NCI-H146 treated with DMSO at 0.1 percent for 48 hours (cell line): ENCODE measurements at regions not wholly inside any gene's neighbourhood (a gene's known extent, or its start where the extent isn't known, plus 50 kb on each side); places are given as distances from the start of the nearest gene placed in this dataset.
"Not testable (repeated sequence)": the region's sequence is repeated elsewhere in the genome, so short reads cannot be mapped to it uniquely, and the experiment has no call there.

Source experiments
- DNase-seq: peaks from one replicate; lab custom pipeline; 2025; ENCODE audit not compliant: unreplicated experiment; lab: John Stamatoyannopoulos, UW

DNA sequence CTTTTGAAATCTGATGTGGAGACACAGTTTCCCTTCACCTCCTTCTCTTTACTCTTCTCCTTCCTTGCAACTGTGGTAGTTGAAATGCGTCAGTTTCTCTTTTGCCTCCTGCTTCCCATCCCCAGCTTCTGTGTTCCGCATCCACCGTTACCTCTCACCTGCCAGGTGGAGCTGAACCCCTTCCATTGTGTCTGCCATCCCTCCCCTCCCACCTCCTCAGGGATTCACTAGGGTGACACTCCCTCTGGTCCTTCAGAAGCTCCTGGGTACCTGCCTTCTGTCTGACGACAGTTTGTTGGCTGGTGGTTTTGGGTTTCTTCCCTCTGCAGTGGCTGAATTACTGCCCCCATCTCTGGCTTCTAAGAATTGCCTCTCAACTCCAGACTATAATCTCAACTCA lies 132.1 kb downstream of the SLC24A2 start:
- no peak for DNase-seq

GRCh38 chr9:19651681-19652080 lies 137.2 kb downstream of the SLC24A2 start:
- DNase-seq: no peak

DNA sequence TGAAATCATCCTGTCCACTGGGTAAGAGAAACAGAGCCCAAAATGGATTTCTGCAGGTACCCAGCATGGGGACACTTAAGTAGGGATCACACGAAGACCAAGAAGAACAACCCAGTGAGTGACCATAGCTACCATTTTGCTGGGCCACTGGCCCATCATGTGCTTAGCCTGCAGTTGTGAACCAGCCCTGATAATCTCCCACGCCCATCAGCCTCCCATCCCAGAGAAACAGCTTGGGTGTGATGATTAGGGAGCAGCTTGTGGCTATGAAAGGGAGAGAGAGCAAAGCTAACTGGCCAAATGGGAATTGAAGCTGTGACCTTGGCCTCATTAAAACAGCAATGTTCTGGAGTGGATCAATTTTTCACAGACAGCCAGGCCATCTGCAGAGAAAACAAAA lies 138.5 kb downstream of the SLC24A2 start:
- no peak for DNase-seq

DNA sequence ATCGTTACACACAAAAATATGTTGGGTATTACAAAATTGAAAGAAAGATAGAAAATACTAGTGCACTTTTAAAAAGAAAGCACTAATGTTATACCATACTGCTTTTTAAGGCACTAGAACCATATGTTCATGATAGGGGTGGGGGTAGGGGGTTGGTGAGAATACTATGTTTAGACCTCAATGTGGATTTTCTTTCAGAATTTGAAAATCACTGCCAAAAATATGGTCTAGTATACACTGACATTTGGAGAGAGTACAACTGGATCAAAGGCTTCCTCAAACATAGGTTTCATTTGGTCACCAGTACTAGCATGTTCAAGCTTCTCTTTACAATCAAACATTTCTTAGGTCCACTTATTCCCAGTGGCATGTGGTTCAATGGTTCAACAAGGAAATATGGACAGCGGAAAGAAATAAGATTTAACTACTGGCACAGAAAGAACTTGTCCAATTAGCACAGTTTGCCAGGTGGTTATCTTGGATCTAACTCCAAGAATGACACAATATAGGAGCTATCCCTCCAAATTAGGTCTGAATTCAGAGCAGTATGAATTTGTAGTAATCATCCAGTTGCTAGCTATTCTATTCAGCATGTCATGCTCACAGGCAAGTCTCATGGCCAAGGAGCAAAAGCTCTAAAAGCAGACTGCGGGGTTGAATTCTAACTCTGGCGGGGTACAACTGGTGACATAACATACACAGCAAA lies 139.3 kb downstream of the SLC24A2 start:
- no peak for DNase-seq

GRCh38 chr9:19648672-19649071 lies 140.2 kb downstream of the SLC24A2 start:
- no peak for DNase-seq

DNA sequence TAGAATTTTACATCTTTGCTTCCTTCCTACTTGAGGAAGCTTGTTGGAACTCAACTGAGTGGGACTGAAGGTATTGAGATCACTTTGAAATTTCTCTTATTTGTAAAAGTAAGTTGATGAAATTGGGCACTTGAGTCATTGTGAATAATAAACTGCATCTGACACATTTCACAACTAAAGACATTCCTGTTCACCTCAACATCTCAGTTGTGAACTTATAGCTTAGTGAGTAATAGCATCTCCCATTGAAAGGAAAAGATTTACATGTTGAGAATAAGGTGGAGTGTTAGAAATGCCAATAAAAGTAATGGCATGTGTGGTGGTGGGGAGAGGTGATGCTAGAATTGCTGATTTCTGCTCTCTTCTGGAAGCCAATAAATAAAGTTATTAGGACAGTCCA lies 145.0 kb downstream of the SLC24A2 start:
- DNase-seq: no peak

GRCh38 chr9:19642256-19642655 lies 146.6 kb downstream of the SLC24A2 start:
- peak; percentile 73 for DNase-seq

DNA sequence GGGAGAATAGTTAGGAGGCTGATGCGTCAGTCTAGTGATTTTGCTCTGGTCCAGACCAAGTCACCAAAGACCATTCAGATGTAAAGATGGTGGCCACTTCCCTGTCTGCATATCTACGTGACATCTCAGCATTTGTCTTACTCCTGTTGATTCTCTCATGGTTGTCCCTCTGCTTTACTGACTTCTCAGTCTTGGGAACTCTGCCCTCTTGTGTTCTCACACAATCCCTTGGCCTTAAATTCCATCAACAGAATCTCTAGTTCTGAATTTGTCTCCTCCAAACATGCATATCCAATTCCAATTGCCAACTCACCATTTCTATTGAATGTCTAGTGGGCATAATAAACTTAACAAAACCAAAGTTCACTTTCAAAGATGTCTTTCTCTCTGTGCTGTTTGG lies 147.8 kb downstream of the SLC24A2 start:
- DNase-seq: peak; percentile 21

- DNase-seq: no peak
These were observed 148.8 kb downstream of the SLC24A2 start for GRCh38 chr9:19640014-19640413.

GRCh38 chr9:19637084-19637483 lies 151.8 kb downstream of the SLC24A2 start:
- DNase-seq: no peak

DNA sequence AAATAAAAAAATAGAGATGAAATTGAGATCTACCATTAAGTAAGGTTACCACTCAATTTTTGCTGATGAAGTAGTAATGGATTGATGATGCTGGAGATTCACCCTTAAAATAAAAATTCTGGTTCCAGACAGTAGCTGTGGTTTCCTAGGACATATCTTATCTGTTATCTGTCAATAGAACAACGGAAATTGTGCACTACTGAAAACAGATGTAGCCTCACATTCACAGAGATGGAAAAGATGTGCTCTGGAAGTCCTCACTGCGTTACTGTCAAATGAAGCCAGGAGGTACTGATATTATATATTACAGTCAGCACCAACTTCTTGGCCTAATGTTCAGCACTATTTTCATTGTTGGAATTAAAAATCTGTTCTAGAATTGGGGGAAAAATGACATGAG lies 154.0 kb downstream of the SLC24A2 start:
- DNase-seq: no peak

DNA sequence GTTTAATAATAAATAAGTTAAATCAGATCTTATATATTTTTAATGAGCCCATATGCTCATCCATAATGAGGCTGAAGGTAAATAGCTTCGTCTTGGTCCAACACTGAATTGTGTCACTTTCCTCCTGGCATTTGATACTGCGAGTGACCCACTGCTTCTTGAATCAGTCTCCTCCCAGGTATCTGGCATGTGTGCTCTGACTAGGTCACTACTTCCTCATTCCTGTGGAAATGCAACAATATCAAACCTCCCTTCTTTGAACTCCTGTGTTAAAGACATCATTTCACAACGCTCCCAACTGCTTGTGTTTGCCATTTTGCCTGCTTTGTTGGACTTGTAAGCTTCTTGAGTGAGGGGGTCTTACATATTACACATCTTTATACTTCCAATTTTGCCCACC lies 157.7 kb downstream of the SLC24A2 start:
- no peak for DNase-seq

- no peak for DNase-seq
These were observed 158.1 kb downstream of the SLC24A2 start for GRCh38 chr9:19630760-19631159.

DNA sequence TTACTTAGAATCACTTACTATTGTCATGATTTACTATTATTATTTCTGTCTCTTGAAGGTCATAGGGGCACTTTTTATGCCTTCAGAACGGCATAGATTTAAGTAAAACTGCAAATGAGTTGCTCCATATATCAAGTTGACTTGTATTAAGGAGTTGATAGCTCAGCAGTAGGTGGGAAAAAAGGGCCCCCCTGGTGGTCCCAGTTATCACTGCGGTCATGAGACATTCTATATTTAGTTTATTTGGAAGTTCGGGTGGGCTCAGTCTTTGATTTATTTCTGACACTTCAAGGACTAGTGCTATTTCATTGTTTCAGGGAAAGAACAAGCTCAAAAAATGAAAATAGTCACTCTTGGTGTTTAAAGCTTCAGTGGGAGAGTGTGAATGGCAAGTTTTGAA lies 159.3 kb downstream of the SLC24A2 start:
- DNase-seq: no peak

DNA sequence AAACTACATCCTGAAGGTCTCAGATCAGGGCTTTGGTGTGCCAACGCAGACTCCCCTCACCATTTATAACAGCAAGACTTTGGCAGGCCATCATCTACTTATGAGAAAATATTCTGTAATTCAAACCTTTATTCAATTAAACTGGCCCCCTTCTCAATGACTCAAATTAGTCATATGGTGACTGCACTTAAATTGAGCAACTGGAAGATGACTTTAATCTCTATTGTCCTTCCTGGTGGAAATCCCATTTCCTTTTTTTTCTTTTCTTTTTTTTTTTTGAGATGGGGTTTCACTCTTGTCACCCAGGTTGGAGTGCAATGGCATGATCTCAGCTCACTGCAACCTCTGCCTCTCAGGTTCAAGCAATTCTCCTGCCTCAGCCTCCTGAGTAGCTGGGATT lies 163.4 kb downstream of the SLC24A2 start:
- DNase-seq: not testable (repeated sequence)

GRCh38 chr9:19624519-19624918 lies 164.3 kb downstream of the SLC24A2 start:
- DNase-seq: peak; percentile 46

GRCh38 chr9:19623941-19624340 lies 164.9 kb downstream of the SLC24A2 start:
- DNase-seq: peak; percentile 90

DNA sequence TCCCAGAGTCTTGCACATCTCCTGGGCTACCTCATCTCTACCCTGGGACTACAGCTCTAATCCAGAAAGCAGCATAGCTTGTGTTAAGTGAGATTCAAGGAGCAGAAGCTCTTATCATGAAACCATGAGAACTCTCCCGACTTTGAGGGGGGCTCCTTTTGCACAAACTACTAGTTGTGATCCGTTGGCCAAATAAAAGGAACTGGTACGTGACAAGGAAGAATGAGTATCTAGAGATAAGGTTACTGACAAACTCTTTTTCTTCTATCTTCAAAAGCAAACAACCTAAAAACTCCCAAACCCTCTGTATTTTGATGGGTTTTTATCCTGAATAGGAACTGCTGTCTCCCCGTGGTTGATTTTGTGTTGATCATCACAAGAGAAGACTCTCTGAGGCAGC lies 168.5 kb downstream of the SLC24A2 start:
- no peak for DNase-seq

DNA sequence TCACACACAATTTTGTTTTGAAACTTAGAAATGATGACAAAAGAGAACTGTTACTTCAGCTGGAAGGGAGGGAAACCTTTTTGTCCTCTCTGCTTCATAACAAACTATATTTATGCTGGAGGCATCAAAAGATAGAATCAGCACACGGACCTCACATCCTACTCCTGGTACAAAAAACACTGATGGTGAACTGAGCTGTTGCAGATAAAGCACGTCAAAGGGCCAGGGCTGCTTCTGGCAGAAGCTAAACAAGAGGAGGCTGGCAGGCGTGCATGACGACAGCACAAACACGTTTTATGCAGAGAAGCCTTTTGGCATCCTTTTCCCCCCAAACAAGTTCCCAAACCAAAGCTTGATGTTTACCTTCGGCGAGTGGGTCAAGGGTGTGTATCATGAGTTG lies 169.6 kb downstream of the SLC24A2 start:
- DNase-seq: no peak

- DNase-seq: no peak
These were observed 170.0 kb downstream of the SLC24A2 start for GRCh38 chr9:19618816-19619215.

- DNase-seq: no peak
These were observed 173.7 kb downstream of the SLC24A2 start for GRCh38 chr9:19615036-19615624.

DNA sequence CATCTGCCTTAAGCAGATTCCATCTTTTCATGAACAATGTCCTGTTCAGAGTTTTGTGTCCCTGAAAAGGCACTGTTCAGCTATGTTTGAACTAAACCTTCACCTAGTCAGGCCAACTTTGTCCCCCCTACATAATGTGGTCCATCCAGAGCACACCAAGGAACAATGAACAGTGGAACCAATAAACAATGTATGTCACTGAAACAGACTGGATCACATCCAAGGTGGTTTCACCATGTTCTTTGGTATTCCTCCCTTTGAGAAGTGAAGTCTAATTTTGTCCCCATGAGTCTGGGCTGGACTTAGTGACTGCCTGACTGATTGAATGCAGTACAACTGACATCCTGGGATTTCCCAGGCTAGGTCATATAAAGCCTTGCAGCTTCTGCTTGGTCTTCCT lies 174.5 kb downstream of the SLC24A2 start:
- no peak for DNase-seq

GRCh38 chr9:19600538-19600937 lies 188.3 kb downstream of the SLC24A2 start:
- no peak for DNase-seq
